Stomach (tissue), 4 donors: ENCODE measurements at regions not wholly inside any gene's neighbourhood (a gene's known extent, or its start where the extent isn't known, plus 50 kb on each side); places are given as distances from the start of the nearest gene placed in this dataset.

Experiments
- EP300 ChIP-seq: sonication (generic); formaldehyde crosslinking; IDR thresholded peaks from one replicate; pipeline ENCODE4 v1.6.1; 2017; ENCODE audit warnings: antibody characterized with exemption
- POLR2AphosphoS5 ChIP-seq, 3 donors: sonication (generic); formaldehyde crosslinking; IDR thresholded peaks; one replicate each; pipeline ENCODE4 v1.6.1; 2016; ENCODE audit warnings: antibody characterized with exemption in 3 of 3
- TF ChIP-seq, protein P1 (sequence below), 7 experiments: fragments of 450-650 bp in 4 of 7; fragments of 200-600 bp in 3 of 7; sonication (generic) in 3 of 7; IDR thresholded peaks; one replicate each; pipeline ENCODE4 v1.5.1; 2016 to 2019; ENCODE audit warnings: antibody characterized with exemption in 7 of 7, control low read depth in 2 of 7, mild to moderate bottlenecking in 1 of 7

DNA sequence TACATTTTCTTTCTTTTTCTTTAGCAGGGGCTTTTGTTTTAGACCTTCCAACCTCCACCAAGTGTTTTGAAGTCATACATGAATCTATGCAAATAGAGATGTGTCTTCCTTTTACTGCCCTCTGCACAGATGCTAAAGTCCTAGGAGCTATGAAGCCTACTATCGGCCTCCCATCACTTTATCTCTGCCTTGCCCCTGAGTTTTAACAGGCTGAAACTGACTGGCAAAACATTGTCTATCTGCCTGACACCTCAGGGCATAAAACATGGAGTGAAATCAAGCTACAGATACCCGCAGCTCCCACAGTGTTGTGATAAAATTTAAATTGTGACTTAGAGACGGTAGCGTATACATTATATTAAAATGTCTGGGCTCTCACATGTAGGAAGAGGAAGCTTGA is 604.6 kb upstream of the C9orf72 start:
- TF ChIP-seq, protein P1, sequence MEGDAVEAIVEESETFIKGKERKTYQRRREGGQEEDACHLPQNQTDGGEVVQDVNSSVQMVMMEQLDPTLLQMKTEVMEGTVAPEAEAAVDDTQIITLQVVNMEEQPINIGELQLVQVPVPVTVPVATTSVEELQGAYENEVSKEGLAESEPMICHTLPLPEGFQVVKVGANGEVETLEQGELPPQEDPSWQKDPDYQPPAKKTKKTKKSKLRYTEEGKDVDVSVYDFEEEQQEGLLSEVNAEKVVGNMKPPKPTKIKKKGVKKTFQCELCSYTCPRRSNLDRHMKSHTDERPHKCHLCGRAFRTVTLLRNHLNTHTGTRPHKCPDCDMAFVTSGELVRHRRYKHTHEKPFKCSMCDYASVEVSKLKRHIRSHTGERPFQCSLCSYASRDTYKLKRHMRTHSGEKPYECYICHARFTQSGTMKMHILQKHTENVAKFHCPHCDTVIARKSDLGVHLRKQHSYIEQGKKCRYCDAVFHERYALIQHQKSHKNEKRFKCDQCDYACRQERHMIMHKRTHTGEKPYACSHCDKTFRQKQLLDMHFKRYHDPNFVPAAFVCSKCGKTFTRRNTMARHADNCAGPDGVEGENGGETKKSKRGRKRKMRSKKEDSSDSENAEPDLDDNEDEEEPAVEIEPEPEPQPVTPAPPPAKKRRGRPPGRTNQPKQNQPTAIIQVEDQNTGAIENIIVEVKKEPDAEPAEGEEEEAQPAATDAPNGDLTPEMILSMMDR (IDR thresholded peaks at IDR 0.05): no peak
- TF ChIP-seq POLR2AphosphoS5 (IDR thresholded peaks at IDR 0.05): no peak
- no peak for TF ChIP-seq EP300
